Adrenal gland (tissue), 9 donors: ENCODE measurements at regions not wholly inside any gene's neighbourhood (a gene's known extent, or its start where the extent isn't known, plus 50 kb on each side); places are given as distances from the start of the nearest gene placed in this dataset.

Experiments
- DNase-seq, 7 donors: peaks; one replicate each; pipeline ENCODE4 v3.0.0-alpha.2; 2019 to 2020
- H3K27ac ChIP-seq, 5 donors: fragments of 200-600 bp; sonication (generic) in 4 of 5; 1 replicate in 3 of 5; 2 replicates in 2 of 5; pipeline versions ENCODE4 v1.5.1 to v1.8.0; 2016 to 2020; ENCODE audit warnings: mild to moderate bottlenecking in 1 of 5
- H3K27me3 ChIP-seq: fragments of 200-600 bp; 2 replicates; pipeline ENCODE4 v1.8.0; 2021
- H3K36me3 ChIP-seq, 2 donors: fragments of 200-600 bp; replicated peaks in 1 of 2; 1 replicate in 1 of 2; 2 replicates in 1 of 2; pipeline versions ENCODE4 v1.5.1 to v1.8.0; 2018 to 2022
- H3K4me1 ChIP-seq, 2 donors: fragments of 200-600 bp; replicated peaks in 1 of 2; 1 replicate in 1 of 2; 2 replicates in 1 of 2; pipeline versions ENCODE4 v1.5.1 to v1.8.0; 2018 to 2021
- H3K4me3 ChIP-seq, 4 donors: fragments of 200-600 bp; sonication (generic) in 3 of 4; one replicate each; pipeline ENCODE4 v1.5.1; 2016 to 2018
- H3K9me3 ChIP-seq, 3 donors: fragments of 200-600 bp; sonication (generic) in 1 of 3; replicated peaks in 1 of 3; 1 replicate in 2 of 3; 2 replicates in 1 of 3; pipeline versions ENCODE4 v1.5.1 to v1.8.0; 2016 to 2021
- POLR2A ChIP-seq, 2 donors: fragments of 450-650 bp; IDR thresholded peaks; one replicate each; pipeline ENCODE4 v1.6.1; 2017; ENCODE audit warnings: antibody characterized with exemption in 2 of 2, mild to moderate bottlenecking in 2 of 2, moderate library complexity in 1 of 2
- WGBS, 4 donors: extraction: QIAGEN DNeasy Blood & Tissue Kit in 2 of 4; methylation state at CpG; one replicate each; pipeline versions ENCODE4 v1.1.5 to v1.1.7; 2013 to 2017; 5-methylcytosine and 5-hydroxymethylcytosine counted together
- intact Hi-C, 2 donors: fragments of 100-400 bp; cut with DNase I; formaldehyde crosslinking; loops; one replicate each; pipeline versions ENCODE4 v1.14.1 to v1.15.0; 2022 to 2023
- TF ChIP-seq, protein P1 (sequence below), 6 experiments: fragments of 450-650 bp in 4 of 6; fragments of 200-600 bp in 2 of 6; sonication (generic) in 1 of 6; IDR thresholded peaks; 1 replicate in 5 of 6; 2 replicates in 1 of 6; pipeline versions ENCODE4 v1.5.1 to v1.8.0; 2016 to 2021; ENCODE audit warnings: antibody characterized with exemption in 6 of 6, mild to moderate bottlenecking in 2 of 6, moderate library complexity in 1 of 6
- donor health status: healthy with polysubstance abuse.
- donor health status: Bipolar disorder and iron deficiency.
- donor health status: DM: yes; HTN: yes; CAD: no.
- donor health status: DM: no; HTN: no; CAD: no.
- donor health status: DM: no; HTN: no; CAD: no.

DNA sequence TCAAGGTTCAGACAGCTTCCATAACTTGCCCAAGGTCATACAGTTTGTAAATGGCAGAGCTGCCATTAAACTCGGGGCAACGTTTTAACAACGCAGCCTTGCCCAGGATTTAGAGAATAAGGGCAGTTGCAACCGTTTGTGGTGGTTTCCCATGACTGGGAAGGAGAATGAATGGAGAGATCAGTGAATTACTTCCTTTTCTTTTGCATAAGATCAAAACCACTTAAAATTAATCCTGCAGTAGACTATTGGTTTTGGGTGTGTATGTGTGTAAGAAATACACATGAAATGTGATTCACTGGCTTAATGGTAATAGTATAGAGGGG is 179.1 kb upstream of the MIR17HG start:
- WGBS, 4 donors = 28 to 58% (median 40%) methylated on average over 4 of the region's 4 CpGs
- TF ChIP-seq, protein P1, sequence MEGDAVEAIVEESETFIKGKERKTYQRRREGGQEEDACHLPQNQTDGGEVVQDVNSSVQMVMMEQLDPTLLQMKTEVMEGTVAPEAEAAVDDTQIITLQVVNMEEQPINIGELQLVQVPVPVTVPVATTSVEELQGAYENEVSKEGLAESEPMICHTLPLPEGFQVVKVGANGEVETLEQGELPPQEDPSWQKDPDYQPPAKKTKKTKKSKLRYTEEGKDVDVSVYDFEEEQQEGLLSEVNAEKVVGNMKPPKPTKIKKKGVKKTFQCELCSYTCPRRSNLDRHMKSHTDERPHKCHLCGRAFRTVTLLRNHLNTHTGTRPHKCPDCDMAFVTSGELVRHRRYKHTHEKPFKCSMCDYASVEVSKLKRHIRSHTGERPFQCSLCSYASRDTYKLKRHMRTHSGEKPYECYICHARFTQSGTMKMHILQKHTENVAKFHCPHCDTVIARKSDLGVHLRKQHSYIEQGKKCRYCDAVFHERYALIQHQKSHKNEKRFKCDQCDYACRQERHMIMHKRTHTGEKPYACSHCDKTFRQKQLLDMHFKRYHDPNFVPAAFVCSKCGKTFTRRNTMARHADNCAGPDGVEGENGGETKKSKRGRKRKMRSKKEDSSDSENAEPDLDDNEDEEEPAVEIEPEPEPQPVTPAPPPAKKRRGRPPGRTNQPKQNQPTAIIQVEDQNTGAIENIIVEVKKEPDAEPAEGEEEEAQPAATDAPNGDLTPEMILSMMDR (IDR thresholded peaks at IDR 0.05) = no peak
- no peak for TF ChIP-seq POLR2A (IDR thresholded peaks at IDR 0.05)
- Histone ChIP-seq H3K36me3 (no peaks in the 10 kb centered on the region), H3K4me3 (no peak overlapping the region), H3K4me1 (no peaks in the 10 kb centered on the region), H3K9me3 (no peaks in the 10 kb centered on the region), H3K27ac (no peak overlapping the region), H3K27me3 (no peaks in the 10 kb centered on the region)
- intact Hi-C loops = no loop called here
- no peak for DNase-seq

DNA sequence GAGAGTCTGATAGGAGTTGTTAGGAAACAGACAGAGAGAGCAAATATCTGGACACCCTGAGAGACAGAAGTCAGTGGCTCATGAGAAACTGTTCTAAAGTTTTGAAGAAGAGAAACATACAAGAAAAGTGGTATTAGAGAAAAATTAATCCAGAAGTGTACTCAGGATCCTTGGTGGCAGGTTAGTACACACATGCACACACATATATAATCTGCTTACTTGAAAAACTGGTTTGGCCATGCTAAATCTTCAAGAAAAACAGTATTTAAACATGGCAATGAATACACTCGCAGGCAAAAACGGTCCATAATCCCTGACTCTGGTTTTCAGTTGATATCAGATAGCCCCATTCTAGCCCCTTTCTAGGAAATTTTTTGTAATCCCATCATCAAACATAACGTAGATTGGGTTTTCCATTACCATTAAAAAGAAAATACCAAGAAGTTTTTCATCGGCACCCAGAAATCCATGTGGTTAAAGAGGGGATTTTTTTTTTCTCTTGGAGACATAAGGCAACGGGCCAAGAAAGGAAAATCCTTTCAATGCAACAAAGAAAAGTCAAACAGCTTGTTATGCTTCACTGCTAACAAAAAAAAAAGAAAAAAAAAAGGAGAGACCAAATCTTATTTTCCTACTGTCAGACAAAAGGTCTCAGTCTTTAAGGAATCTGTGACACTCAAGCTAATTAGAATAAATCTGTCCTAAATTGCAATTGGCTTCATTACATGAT is 178.0 kb upstream of the MIR17HG start:
- no peak for DNase-seq
- no peaks in the 10 kb centered on the region for H3K4me1 ChIP-seq
- H3K4me3 ChIP-seq = no peak overlapping the region
- H3K36me3 ChIP-seq = no peaks in the 10 kb centered on the region
- peaks cover 6% of the 10 kb centered on the region for H3K27me3 ChIP-seq
- intact Hi-C loops = no loop called here
- no peak overlapping the region for H3K27ac ChIP-seq
- TF ChIP-seq, protein P1 (IDR thresholded peaks at IDR 0.05) = no peak
- TF ChIP-seq POLR2A (IDR thresholded peaks at IDR 0.05) = no peak
- H3K9me3 ChIP-seq = no peaks in the 10 kb centered on the region
- WGBS, 4 donors = 65 to 80% (median 69%) methylated on average over 5 of the region's 5 CpGs

DNA sequence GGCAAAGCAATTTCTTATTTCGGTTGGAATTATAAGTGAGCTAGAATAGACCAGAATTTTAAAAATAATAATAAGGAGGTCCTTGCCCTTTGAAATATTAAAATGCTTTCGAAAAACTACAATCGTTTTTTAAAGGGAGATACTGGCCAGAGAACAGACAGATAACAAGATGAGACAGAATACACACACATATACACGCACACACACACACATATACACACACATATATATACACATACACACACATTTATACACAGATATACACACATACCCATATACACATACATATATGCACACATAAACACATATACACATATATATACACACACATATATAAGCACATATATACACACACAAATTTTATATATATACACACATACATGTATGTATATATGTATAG is 175.3 kb upstream of the MIR17HG start:
- intact Hi-C loops = no loop called here
- H3K36me3 ChIP-seq = no peaks in the 10 kb centered on the region
- H3K27ac ChIP-seq = no peak overlapping the region
- H3K4me3 ChIP-seq = no peak overlapping the region
- 66 to 81% (median 71%) methylated on average over 4 of the region's 4 CpGs for WGBS, 4 donors
- no peaks in the 10 kb centered on the region for H3K9me3 ChIP-seq
- TF ChIP-seq, protein P1 (IDR thresholded peaks at IDR 0.05) = no peak
- no peak for TF ChIP-seq POLR2A (IDR thresholded peaks at IDR 0.05)
- H3K27me3 ChIP-seq = peaks cover 18% of the 10 kb centered on the region
- no peaks in the 10 kb centered on the region for H3K4me1 ChIP-seq
- DNase-seq = no peak

DNA sequence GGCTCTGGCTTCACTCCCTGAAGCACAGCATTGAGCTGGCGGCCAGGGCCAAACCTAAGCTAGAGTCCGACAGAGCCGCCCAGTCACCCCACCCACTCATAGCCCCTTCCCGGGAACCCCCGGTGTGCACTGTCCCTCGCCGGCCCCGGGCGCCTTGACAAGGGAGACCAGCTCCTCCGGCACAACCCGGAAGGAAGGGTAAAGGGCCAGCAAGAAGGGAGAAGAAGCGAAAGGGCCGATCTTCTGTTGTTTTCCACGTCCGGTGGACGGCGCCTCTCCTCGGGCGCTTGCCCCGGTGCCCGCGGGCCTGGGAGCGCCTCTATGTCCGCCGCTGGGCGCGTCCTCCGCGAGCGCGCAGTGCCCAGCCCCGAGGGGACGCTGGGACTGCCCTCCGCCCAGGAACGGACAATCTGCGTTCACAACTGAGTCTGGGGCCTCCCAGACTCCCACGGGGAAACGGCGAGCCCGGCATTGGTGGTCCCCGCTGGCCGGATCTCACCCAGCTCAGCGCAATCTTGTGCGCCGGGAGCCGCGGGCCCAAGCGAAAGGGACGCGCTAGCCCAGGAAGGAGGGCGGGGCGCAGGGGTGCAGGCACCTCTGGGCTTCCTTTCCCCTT is 172.5 kb upstream of the MIR17HG start:
- peak overlapping the region in 1 of 4 donors; percentile 30 for H3K4me3 ChIP-seq
- TF ChIP-seq, protein P1 (IDR thresholded peaks at IDR 0.05) = no peak
- TF ChIP-seq POLR2A (IDR thresholded peaks at IDR 0.05) = no peak

More for the DNA sequence above, 172.5 kb upstream of the MIR17HG start:
- WGBS, 4 donors = 12 to 25% (median 16%) methylated on average over 8 to 52 of the region's 52 CpGs
- Histone ChIP-seq H3K9me3 (no peaks in the 10 kb centered on the region), H3K27ac (no peak overlapping the region), H3K4me1 (no peaks in the 10 kb centered on the region), H3K27me3 (peaks cover 18% of the 10 kb centered on the region), H3K36me3 (no peaks in the 10 kb centered on the region)
- intact Hi-C loops = no loop called here
- DNase-seq = no peak
